Upper lobe of right lung (tissue), 1 donor: ENCODE measurements at regions not wholly inside any gene's neighbourhood (a gene's known extent, or its start where the extent isn't known, plus 50 kb on each side); places are given as distances from the start of the nearest gene placed in this dataset.
"Not testable (repeated sequence)": the region's sequence is repeated elsewhere in the genome, so short reads cannot be mapped to it uniquely, and the experiment has no call there.

ENCODE experiments used
- ATAC-seq: fragments of 200-7000 bp; cut with Tn5 transposase; one replicate; pipeline ENCODE4 v1.9.1; 2020; ENCODE audit warnings: mild to moderate bottlenecking, moderate library complexity
- DNase-seq: peaks from one replicate; pipeline ENCODE4 v3.0.0-alpha.2; 2020
- H3K27ac ChIP-seq: fragments of 200-600 bp; one replicate; pipeline ENCODE4 v1.8.0; 2022
- H3K27me3 ChIP-seq: fragments of 200-600 bp; one replicate; pipeline ENCODE4 v1.8.0; 2022; ENCODE audit warnings: mild to moderate bottlenecking
- H3K36me3 ChIP-seq: fragments of 200-600 bp; one replicate; pipeline ENCODE4 v1.8.0; 2022
- H3K4me1 ChIP-seq: fragments of 200-600 bp; one replicate; pipeline ENCODE4 v1.8.0; 2022
- H3K4me3 ChIP-seq: fragments of 200-600 bp; one replicate; pipeline ENCODE4 v1.8.0; 2022; ENCODE audit warnings: mild to moderate bottlenecking
- H3K9me3 ChIP-seq: fragments of 200-600 bp; one replicate; pipeline ENCODE4 v1.8.0; 2022
- intact Hi-C: fragments of 100-400 bp; cut with DNase I; formaldehyde crosslinking; loops from one replicate; pipeline ENCODE4 v1.11.0; 2022
- TF ChIP-seq, protein P1 (sequence below): fragments of 200-600 bp; IDR thresholded peaks from one replicate; pipeline ENCODE4 v1.8.0; 2022; ENCODE audit warnings: antibody characterized with exemption
- donor health status: DM: no; HTN: yes; CAD: no; lungs with severe emphysema.

DNA sequence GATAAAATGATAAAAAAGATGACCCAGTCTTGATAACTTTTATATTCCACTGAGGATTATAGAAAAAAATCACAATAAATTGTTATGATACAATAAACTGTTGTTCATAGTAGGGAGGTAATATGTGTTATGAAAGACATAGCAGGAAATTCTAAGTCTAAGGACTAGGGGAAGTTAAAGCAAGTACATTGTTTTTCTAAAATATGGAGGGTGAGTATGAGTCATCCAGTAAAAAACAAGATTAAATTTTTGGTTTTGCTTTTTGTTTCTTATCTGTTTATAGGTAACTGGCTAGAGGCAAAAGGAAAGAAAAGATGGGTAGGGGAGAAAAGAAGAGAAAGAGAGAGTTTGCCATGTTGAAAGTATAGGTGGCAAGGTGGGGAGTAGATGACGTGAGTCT, 188.4 kb downstream of the POLR1F start:
- TF ChIP-seq, protein P1, sequence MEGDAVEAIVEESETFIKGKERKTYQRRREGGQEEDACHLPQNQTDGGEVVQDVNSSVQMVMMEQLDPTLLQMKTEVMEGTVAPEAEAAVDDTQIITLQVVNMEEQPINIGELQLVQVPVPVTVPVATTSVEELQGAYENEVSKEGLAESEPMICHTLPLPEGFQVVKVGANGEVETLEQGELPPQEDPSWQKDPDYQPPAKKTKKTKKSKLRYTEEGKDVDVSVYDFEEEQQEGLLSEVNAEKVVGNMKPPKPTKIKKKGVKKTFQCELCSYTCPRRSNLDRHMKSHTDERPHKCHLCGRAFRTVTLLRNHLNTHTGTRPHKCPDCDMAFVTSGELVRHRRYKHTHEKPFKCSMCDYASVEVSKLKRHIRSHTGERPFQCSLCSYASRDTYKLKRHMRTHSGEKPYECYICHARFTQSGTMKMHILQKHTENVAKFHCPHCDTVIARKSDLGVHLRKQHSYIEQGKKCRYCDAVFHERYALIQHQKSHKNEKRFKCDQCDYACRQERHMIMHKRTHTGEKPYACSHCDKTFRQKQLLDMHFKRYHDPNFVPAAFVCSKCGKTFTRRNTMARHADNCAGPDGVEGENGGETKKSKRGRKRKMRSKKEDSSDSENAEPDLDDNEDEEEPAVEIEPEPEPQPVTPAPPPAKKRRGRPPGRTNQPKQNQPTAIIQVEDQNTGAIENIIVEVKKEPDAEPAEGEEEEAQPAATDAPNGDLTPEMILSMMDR, result no peak
- Histone ChIP-seq H3K9me3 (no peaks in the 10 kb centered on the region), H3K36me3 (no peaks in the 10 kb centered on the region), H3K27me3 (no peaks in the 10 kb centered on the region), H3K4me1 (no peaks in the 10 kb centered on the region), H3K4me3 (no peak overlapping the region), H3K27ac (no peak overlapping the region)
- no peak for ATAC-seq
- intact Hi-C loops, result no loop called here
- no peak for DNase-seq

- Histone ChIP-seq H3K27me3 (no peaks in the 10 kb centered on the region), H3K27ac (no peak overlapping the region), H3K4me3 (no peak overlapping the region), H3K9me3 (no peaks in the 10 kb centered on the region), H3K4me1 (no peaks in the 10 kb centered on the region), H3K36me3 (no peaks in the 10 kb centered on the region)
- intact Hi-C loops, result no loop called here
- TF ChIP-seq, protein P1, result no peak
- DNase-seq (no peak), ATAC-seq (no peak)
Measured at GRCh38 chr7:19519443-19520021, 189.3 kb downstream of the POLR1F start.

DNA sequence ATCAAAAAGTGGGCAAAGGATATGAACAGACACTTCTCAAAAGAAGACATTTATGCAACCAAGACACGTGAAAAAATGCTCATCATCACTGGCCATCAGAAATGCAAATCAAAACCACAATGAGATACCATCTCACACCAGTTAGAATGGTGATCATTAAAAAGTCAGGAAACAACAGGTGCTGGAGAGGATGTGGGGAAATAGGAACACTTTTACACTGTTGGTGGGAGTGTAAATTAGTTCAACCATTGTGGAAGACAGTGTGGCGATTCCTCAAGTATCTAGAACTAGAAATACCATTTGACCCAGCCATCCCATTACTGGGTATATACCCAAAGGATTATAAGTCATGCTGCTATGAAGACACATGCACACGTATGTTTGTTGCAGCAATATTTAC, 191.3 kb downstream of the POLR1F start:
- DNase-seq, H3K4me1 ChIP-seq, H3K9me3 ChIP-seq, H3K4me3 ChIP-seq, intact Hi-C loops, H3K36me3 ChIP-seq, H3K27me3 ChIP-seq, H3K27ac ChIP-seq, ATAC-seq: not testable (repeated sequence)

DNA sequence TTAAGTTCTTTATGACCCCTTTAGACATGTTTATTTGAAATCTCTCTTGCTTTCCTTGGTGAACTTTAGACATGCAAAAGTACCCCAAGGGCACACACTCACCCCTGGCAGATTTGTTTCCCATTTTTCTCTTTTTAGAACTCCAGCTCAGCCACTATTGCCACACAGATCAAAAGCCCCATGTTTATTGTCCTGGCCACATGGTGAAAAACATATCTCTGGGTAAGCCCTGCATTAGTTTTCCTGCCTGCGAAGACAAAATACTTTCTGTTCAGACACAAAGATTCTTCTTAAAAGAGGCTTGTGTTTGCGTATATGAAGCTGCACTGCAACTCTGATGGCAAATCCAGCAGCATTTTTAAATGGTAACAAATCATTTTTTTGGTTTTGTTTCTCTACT, 200.0 kb downstream of the POLR1F start:
- TF ChIP-seq, protein P1, result no peak
- H3K9me3 ChIP-seq, result no peaks in the 10 kb centered on the region
- intact Hi-C loops, result no loop called here
- no peaks in the 10 kb centered on the region for H3K27me3 ChIP-seq
- no peak overlapping the region for H3K27ac ChIP-seq
- no peaks in the 10 kb centered on the region for H3K4me1 ChIP-seq
- no peaks in the 10 kb centered on the region for H3K36me3 ChIP-seq
- H3K4me3 ChIP-seq, result no peak overlapping the region
- no peak for ATAC-seq
- no peak for DNase-seq

DNA sequence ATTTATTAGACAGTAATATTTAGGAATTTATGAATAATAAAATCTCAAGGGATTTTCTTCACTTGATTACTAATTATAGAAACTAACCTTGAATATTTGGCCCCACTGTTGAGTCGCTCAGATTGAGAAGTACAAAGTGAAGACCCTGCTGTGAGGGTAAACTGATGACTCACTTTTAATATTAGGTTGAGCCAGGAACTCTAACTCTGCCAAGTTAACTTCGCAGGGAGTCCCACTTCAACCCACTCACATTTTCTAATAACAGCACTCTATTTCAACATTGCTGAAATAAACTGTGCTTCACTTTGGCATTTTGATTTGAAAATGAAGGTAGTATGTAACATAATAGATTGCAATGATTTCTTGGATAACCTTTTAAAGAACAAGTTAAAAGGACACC, 200.7 kb downstream of the POLR1F start:
- no peak for ATAC-seq
- H3K4me1 ChIP-seq, result no peaks in the 10 kb centered on the region
- no peak overlapping the region for H3K27ac ChIP-seq
- no peaks in the 10 kb centered on the region for H3K9me3 ChIP-seq
- H3K27me3 ChIP-seq, result no peaks in the 10 kb centered on the region
- DNase-seq, result no peak
- TF ChIP-seq, protein P1, result no peak
- no peak overlapping the region for H3K4me3 ChIP-seq
- H3K36me3 ChIP-seq, result no peaks in the 10 kb centered on the region
- intact Hi-C loops, result no loop called here

DNA sequence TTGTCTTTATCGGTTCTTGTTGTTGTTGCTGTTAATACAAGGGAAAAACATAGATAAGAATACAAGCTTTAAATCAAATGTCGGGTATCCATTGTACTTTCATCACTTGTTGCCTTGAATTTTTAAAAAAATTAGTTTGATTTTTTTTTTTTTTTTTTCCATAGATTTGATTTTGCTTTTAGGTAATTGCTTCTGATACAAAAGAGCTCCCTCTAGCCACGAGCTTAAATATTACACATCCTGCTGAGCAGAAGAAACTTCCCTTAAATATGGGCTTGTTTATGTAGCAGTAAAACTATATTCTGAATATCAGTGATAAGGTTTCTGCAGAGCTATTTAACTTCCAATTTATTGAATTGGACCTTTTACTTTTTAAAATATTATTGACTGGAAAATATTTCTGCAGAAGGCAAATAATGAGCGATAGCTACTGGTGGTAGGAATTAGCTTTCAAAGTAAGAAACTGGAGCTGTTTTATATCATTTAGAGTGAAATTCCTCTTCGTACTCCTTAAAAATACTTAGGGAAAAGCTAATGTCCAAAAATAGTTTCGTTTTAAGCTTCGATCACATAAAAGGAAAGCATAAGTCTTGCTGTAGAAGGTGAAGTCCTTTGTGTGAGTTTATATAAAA, 216.9 kb downstream of the POLR1F start:
- Histone ChIP-seq H3K27ac (no peak overlapping the region), H3K9me3 (no peaks in the 10 kb centered on the region), H3K36me3 (no peaks in the 10 kb centered on the region), H3K4me3 (no peak overlapping the region), H3K4me1 (no peaks in the 10 kb centered on the region), H3K27me3 (no peaks in the 10 kb centered on the region)
- intact Hi-C loops, result no loop called here
- ATAC-seq, result no peak
- no peak for DNase-seq
- TF ChIP-seq, protein P1, result peak; percentile 51
